Dedifferentiated amniotic fluid mesenchymal stem cell (primary cell): ENCODE measurements at regions not wholly inside any gene's neighbourhood (a gene's known extent, or its start where the extent isn't known, plus 50 kb on each side); places are given as distances from the start of the nearest gene placed in this dataset.
"Not testable (repeated sequence)": the region's sequence is repeated elsewhere in the genome, so short reads cannot be mapped to it uniquely, and the experiment has no call there.

Source experiments
- DNase-seq: peaks from one replicate; pipeline ENCODE4 v3.0.0-alpha.2; 2016; ENCODE audit errors: extremely low spot score

DNA sequence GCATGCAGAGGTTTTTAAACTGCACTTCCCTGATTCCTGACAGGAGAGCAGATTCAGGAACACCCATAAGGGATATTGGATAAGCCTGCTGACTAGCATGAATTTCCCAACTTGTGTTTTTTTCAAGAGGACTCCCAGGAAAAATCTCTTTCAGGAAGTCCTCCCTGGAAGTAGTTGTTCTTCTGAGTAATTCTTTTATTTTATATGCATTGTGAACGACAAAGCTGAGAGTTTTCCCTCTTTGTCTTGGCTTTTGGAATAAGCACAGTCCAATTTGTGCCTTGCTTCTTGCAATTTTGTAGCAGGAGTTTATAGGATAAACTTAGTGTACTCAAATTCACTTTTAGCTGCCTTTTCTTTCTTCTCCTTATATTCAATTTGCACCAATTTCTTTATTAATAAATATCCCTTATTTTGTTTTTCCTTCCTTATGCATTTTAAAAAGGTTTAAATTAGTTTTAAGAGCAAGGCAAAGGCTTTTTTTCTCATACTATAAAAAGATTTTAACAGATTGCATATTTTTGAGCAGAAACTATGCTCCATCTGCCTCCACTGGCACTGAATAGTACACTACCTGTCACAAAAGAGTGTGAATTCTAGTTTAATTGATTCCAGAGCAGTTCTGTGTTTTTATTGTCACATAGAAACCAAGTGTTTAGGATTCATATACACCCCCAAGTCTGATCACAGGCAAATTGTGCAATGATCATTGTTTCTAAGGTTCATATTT lies 543.3 kb upstream of the SPRY2 start:
- no peak for DNase-seq

DNA sequence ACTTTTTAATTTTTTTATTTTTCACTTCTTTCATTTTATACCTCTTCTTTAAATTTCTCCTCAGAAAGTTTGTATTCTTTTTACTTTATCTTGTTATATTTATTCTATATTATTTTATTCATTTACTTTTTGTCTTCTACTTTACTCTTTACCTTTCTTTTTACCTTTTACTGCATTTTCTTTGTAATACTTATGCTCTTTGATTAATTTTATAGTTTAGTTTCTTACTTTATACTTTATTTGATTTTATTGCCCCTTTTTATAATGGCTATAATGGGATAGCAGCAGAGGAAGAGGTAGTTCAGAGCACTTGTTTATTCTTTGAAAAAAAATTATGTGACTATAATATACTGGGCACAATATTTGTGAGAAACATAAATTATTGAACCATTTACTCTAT lies 542.6 kb upstream of the SPRY2 start:
- DNase-seq, result no peak

DNA sequence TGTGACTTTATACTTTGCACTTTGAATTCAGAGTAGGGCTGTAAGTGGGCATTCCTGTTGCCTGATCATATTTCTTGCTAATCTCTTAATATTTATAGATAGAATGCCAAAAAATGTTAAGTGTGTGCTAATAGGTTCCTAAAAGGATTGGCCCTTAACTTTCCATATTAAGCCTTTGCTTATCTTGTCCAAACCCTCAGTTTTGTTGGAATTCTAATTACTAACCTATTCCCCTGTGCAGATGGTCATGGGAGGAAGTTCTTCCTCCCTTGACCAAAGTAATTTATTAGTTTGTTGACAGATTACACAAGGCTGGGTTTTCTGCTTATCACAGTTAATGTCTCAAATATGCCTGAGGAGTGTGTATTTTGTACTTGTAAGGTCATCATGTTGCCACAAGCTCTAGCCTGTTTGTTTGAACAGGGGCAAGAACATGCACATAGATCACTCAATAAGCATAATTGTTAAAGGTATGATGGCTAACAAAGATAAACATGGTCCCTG lies 541.1 kb upstream of the SPRY2 start:
- DNase-seq, result no peak

DNA sequence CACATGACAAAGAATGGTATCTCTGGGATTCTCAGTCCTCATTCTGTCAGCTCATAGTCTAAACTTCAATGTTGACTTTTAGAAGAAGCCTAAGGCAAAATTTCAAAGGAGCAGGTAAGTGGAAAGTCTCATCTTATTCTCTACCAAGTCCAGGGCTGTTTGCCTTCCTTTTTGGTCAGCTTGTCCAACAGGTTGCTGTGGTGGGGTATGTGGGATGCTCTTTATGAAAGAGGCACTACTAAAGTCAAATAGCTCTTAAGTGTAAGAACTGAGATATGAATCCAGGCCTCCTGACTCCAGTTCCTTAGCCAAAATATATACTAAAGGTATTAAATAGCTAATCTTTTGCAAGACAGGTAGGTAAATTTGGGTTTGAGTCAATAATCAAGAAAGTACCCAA lies 540.6 kb upstream of the SPRY2 start:
- no peak for DNase-seq

DNA sequence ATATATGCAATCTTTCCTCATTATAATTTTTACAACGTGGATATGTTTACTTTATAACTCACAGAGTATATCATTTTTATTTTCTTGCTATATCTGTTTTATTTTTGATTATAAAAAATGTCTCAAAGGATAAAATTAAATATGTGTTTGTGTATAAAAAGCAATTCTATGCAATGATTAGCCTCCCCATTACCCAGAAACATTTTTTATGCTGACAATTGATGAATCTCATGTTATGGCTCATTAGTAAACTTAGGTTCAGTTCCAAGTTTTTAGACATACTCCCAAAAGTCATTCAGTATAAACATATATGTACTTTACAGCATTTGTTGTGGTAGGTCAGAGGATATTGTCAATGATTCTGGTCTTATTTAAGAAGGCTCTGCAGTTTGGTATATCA lies 540.1 kb upstream of the SPRY2 start:
- no peak for DNase-seq

GRCh38 chr13:80877944-80878241 lies 537.0 kb upstream of the SPRY2 start:
- no peak for DNase-seq

DNA sequence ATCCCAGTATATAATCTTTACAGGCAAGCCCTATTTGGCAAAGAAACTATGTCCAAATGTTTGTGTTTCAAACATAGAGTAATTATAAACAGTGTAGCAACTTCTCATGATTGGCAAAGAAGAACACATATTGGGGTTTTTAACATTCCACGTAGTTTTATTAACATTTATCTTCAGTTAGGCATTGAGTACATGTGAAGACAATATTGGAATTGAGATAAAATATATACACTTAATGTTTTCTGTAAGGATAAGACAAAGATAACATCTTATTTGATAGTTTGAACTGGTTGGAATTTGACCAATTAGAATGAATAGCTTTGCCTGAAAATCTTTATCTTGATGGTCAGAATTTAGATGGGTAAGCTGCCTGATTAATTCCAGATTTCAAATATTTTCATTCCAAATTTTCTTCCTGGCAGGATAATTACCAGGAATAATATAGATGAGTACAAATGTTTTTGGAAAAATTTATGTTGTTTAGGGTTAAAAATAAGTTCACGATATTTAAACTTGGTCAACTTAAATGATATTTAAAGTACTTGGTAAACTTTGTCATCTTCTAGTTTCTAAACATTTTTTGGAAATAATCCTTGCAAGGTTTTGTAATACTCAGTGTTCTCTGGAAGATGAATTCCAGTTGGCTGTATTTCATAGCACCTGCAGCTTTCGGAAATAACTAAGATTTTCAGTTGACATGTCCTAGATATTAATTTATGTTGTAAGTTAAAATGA lies 536.5 kb upstream of the SPRY2 start:
- DNase-seq, result no peak

GRCh38 chr13:80873589-80873988 lies 532.7 kb upstream of the SPRY2 start:
- no peak for DNase-seq

DNA sequence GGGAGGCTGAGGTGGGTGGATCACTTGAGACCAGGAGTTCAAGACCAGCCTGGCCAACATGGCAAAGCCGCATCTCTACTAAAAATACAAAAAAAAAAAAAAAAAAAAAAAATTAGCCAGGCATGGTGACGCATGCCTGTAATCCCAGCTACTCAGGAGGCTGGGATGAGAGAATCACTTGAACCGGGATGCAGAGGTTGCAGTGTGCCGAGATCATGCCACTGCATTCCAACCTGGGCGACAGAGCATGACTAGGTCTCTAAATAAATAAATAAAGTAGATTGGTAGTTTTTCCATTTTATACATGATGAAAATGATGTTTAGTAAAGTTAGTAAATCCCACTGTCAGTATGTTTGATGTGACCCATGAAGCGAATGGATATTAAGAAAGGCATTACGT lies 531.0 kb upstream of the SPRY2 start:
- not testable (repeated sequence) for DNase-seq

DNA sequence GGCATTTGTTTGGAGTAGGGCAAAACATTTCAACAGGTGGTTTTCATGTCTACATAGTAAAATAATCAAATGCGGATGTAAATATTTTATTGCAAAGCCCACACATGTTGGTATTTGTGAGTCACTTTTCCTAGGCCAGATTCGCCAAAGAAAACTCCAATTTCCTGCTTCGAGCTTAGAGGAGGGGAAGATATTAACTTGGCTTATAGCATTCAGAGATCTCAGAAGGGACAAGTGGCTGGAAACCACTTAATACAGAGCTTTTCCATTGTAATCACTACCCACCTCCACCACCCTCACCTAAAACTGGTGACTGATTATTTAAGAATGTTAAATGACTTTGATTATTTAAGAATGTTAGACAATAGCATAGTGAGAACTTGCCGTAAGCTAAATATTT lies 530.6 kb upstream of the SPRY2 start:
- no peak for DNase-seq

- no peak for DNase-seq
These were observed 529.3 kb upstream of the SPRY2 start for GRCh38 chr13:80870186-80870585.

DNA sequence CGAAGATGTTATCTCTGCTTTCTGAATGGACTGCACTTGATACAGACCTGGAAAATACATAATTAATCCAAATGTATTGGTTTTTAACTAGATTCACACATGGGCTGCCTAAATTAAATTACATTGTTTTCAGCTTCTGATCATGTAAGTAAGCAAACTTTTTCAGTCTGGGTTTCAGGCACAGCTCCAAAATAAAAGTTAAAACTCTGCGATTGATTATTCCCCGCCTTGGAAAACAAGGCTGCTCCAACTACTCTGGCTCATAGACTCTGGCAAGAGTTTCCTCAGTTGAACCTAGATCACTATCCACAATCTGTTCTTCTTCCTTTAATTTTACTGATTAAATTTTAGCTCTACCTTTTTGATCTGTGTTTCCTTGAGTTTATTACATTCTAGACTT lies 526.0 kb upstream of the SPRY2 start:
- no peak for DNase-seq

DNA sequence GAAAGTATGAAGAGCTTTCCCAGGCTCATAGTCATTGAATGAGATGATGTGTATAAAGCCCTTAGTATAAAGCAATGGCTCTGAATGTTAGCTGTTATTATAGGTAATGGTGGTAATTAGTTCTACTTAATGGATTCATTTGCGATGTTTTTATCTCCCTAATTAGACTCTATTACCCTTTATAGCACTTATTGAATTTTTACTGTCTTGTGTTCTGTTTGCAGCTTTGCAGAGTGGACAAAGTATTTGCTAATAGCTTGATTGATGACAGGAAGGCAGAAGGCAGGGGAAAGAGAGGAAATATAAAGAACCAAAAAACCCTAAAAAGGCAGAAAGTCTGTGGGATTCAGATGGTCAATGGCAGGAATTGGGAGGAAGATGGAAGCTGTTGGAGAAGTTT lies 524.4 kb upstream of the SPRY2 start:
- DNase-seq, result no peak

GRCh38 chr13:80862456-80862855 lies 521.5 kb upstream of the SPRY2 start:
- DNase-seq, result no peak

DNA sequence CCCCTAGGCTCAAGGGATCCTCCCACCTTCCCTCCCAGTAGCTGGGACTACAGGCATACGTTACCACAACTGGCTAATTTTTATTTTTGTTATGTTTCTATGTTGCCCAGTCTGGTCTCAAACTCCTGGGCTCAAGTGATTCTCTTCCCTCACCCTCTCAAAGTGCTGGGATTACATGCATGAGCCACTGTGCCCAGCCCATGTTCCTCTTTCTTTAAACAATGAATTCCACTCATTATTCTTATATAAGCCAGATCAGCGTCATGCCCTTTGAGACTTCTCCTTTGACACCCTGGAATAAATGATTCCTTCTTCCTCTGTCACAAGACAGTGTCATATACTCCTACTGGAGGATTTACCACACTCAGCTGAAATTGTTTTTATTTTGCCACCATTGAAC lies 519.9 kb upstream of the SPRY2 start:
- DNase-seq, result no peak

- no peak for DNase-seq
These were observed 517.2 kb upstream of the SPRY2 start for GRCh38 chr13:80858131-80858530.

DNA sequence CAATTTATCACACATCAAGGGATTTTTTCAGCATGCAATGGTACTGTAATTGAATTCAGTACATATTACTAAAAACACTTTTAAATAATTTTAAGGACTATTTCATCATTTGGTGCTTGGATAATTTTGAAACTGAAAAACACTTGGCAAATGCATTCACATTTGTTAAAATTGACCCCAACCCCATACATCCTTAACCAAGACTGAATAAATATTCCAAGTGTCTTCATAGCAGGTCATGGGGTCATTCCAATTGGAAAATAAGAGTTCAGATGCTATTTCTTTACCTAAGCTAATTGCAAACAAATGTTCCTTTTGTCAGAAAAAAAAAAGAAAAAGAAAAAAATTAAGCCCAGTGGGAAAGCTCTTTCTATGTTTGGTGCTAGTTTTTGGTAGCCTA lies 516.4 kb upstream of the SPRY2 start:
- DNase-seq, result no peak

- no peak for DNase-seq
These were observed 509.8 kb upstream of the SPRY2 start for GRCh38 chr13:80850771-80851170.

- no peak for DNase-seq
These were observed 503.2 kb upstream of the SPRY2 start for GRCh38 chr13:80844164-80844563.

DNA sequence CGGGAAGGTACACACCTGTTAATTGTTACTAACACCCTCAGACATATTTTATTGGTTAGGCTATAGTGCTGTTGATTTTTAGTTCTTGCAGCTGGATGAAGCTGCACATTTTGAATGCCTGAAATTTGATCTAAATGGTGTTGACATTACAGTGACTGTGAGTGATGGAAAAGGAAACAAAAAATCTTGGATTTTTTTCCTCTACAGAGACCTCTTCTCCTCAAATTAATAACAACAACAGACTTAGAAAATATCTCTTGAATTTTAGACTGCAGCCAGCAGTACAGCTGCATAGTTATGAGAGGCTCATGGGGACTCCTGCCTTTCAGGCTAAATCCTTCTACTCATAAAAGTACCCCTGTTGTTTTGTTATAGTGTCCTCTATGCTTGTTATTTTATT lies 500.5 kb upstream of the SPRY2 start:
- no peak for DNase-seq

DNA sequence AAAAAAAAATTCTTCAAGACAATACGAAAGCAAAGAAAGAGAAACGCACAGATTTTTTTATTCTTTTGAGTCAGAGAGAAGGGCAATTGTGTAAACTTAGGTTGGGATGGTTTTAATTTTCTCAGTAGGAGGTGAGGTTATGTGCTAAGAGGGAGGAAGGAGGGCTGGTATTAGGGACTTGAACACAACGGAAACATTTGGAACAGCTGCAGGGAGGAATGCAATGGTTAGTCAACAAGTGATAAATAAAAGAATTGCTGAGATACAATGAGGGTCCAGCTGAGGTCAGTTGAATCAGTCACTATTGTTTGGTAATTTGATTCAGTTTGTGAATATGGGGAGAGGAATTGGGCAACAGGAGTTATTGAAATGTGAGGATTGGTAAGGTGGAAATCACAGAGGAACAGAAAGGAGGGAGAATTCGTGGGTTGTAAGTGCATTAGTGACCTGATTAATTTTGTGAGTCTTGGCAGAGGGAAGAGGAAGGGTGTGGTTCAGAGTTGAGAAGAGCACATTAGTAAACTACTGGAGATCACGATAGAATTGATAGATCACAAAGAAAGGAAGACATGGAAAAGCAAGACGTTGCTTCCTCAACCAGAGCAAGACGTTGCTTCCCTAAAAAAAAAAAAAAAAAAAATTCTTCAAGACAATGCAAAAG lies 499.5 kb upstream of the SPRY2 start:
- DNase-seq, result no peak

- DNase-seq, result no peak
These were observed 495.0 kb upstream of the SPRY2 start for GRCh38 chr13:80835902-80836301.

DNA sequence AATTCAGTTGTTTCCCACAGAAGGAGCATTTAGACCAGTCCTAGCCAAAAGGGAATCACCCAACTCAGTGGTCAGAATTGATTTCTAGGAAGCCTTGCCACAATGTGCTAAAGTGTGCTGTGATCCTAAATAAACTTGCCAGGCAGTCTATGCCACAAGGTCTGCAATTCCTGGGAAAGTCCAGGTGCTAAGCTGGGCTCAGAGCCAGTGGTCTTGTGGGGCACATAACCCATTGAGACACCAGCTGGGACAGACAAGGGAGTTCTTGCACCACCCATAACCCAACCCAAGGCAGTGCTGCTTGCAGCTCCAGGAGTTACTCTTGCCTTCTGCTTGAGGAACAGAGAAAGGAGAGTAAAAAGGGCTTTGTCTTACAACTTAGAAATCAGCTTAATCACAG lies 489.5 kb upstream of the SPRY2 start:
- no peak for DNase-seq
